T-helper 1 cell treated with Interleukin-12 subunit alpha and Interleukin-12 subunit beta and Interleukin-4 antibody, amounts not matched to agents 30 ng/mL and 1 ng/mL, for 36 hours (primary cell): ENCODE measurements at regions not wholly inside any gene's neighbourhood (a gene's known extent, or its start where the extent isn't known, plus 50 kb on each side); places are given as distances from the start of the nearest gene placed in this dataset.

ENCODE experiments used
- intact Hi-C: fragments of 100-400 bp; cut with micrococcal nuclease; formaldehyde crosslinking; loops from one replicate; pipeline ENCODE4 v1.15.1; 2024

GRCh38 chr4:137333031-137333430, 199.3 kb downstream of the PCDH18 start:
- intact Hi-C loops: no loop called here

- intact Hi-C loops: no loop called here
Measured at GRCh38 chr4:137312257-137312656, 220.0 kb downstream of the PCDH18 start.

GRCh38 chr4:137310593-137311490, 221.5 kb downstream of the PCDH18 start:
- intact Hi-C loops: no loop called here

- intact Hi-C loops: no loop called here
Measured at GRCh38 chr4:137310166-137310565, 222.1 kb downstream of the PCDH18 start.

- intact Hi-C loops: no loop called here
Measured at GRCh38 chr4:137309424-137309823, 222.9 kb downstream of the PCDH18 start.

- intact Hi-C loops: no loop called here
Measured at GRCh38 chr4:137307806-137308205, 224.5 kb downstream of the PCDH18 start.

- intact Hi-C loops: no loop called here
Measured at GRCh38 chr4:137300776-137301175, 231.5 kb downstream of the PCDH18 start.

GRCh38 chr4:137299281-137299680, 233.0 kb downstream of the PCDH18 start:
- intact Hi-C loops: no loop called here

- intact Hi-C loops: no loop called here
Measured at GRCh38 chr4:137293281-137293680, 239.0 kb downstream of the PCDH18 start.

- intact Hi-C loops: no loop called here
Measured at GRCh38 chr4:137283737-137284136, 248.6 kb downstream of the PCDH18 start.

- intact Hi-C loops: no loop called here
Measured at GRCh38 chr4:137278431-137278830, 253.9 kb downstream of the PCDH18 start.

- intact Hi-C loops: no loop called here
Measured at GRCh38 chr4:137274404-137274803, 257.9 kb downstream of the PCDH18 start.

GRCh38 chr4:137267024-137267423, 265.3 kb downstream of the PCDH18 start:
- intact Hi-C loops: no loop called here

GRCh38 chr4:137266511-137266910, 265.8 kb downstream of the PCDH18 start:
- intact Hi-C loops: no loop called here

- intact Hi-C loops: no loop called here
Measured at GRCh38 chr4:137263206-137263605, 269.1 kb downstream of the PCDH18 start.

GRCh38 chr4:137253949-137254348, 278.3 kb downstream of the PCDH18 start:
- intact Hi-C loops: no loop called here

- intact Hi-C loops: no loop called here
Measured at GRCh38 chr4:137249112-137249511, 283.2 kb downstream of the PCDH18 start.

GRCh38 chr4:137238456-137239162, 293.7 kb downstream of the PCDH18 start:
- intact Hi-C loops: no loop called here

GRCh38 chr4:137226900-137227299, 305.4 kb downstream of the PCDH18 start:
- intact Hi-C loops: no loop called here

- intact Hi-C loops: no loop called here
Measured at GRCh38 chr4:137226221-137226620, 306.1 kb downstream of the PCDH18 start.

GRCh38 chr4:137213372-137214173, 318.7 kb downstream of the PCDH18 start:
- intact Hi-C loops: no loop called here

GRCh38 chr4:137212601-137213000, 319.7 kb downstream of the PCDH18 start:
- intact Hi-C loops: no loop called here
